Fibroblast of the conjunctiva (primary cell): ENCODE measurements at regions not wholly inside any gene's neighbourhood (a gene's known extent, or its start where the extent isn't known, plus 50 kb on each side); places are given as distances from the start of the nearest gene placed in this dataset.

Experiments
- DNase-seq: peaks from one replicate; pipeline ENCODE4 v3.0.0-alpha.2; 2010; ENCODE audit warnings: low read depth

DNA sequence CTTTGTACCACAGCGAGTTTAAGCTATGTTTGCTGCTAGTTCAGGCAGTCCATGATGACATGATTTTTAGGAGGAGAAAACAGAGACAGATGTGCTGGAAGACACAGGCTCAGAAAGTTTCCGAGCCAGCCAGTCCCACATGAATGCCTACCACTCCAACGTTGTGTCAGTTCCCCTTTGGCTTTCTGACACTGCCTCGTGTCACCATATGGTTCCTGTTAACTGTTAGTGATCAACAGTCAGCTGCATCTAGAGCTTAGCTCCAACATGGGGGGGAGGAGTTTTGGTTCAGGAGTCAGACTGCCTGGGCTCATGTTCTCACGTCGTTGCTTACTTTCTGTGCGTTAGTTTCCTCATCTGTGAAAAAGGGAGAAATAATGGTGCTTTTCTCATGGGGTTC is 343.7 kb downstream of the MID1IP1 start:
- DNase-seq, result no peak

GRCh38 chrX:39145859-39146258 is 344.6 kb downstream of the MID1IP1 start:
- no peak for DNase-seq

DNA sequence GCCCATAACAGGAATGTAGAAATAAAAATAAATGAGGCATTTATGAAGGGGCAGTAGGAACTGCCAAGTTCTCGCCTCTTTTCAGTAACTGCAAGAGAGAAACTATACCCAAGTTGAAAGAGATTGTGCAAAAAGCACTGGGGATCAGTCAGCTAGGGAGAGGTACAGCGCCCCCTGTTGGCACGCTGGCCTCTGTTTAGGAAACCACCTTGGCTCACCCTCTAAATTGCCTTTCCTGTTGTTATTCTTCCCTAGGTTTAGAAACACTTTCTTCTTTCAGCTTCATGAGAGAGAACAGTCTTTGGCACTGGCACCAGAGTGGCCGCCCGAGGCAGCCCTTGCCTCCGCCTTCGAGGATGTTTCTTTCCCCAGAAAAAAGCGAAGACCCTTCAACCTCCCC is 348.5 kb downstream of the MID1IP1 start:
- DNase-seq, result peak; percentile 30

DNA sequence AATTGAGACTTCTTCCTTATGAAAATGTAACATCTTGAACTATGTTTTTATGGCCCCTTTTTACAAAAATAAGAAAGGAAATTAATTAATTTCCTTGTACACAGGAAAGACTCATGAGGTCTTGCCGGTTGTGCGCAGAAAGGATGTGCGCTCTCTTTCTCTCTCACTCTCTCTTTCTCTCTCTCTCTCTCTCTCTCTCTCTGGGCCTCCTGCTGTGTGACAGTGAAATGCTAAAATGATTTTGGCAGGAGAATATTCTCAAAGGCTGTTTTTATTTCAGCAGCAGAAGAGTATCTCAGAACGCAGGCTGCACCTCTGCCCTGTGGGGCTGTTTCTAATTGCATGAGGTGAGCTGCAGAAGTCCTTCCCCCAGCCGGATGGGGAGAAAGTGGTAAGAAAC is 349.0 kb downstream of the MID1IP1 start:
- DNase-seq, result no peak

- DNase-seq, result no peak
These were observed 349.4 kb downstream of the MID1IP1 start for GRCh38 chrX:39150621-39151020.

DNA sequence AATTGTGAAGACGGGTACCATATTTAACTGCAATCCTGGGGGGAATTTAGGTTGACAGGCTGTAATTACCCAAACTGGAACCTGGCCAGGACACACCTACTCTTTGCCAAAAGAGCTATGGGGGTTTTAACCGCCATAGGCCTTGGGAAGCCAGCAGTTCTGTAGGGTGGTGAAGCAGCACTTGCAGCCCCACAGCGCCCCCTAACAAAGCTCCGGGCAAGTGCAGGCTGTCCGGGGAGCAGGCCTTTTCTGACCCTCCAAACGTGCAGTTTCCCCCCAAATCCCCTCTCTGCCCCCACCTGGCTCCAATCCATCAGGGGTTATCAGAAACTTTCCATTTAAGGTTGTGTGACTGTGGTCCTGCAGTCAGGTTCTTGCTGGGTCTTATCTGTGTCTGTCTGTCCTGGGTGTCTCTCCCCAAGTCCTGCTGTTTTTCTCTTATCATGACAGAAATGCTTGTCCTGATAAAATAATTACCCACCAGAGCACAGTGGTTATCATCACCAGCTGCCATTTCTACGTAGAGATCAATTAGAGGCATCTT is 350.9 kb downstream of the MID1IP1 start:
- no peak for DNase-seq

DNA sequence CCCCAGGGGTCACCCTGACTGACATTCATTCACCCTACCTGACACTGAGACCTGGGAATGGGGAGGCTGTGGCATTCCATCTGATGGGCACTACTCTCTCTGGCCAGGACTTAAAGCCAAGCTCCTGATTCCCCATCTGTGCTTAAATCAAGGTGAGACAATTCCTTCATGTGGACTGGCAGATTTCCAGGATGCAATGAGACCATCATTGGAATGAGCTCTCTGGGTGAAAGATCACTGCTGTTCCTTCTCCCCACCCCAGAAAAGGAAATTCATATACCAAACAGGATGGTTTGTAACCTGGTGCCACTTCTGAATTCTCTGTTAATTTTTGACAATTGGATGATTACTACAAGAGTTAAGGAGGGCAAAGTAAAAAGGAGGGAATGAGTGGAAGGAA is 354.8 kb downstream of the MID1IP1 start:
- DNase-seq, result no peak

- DNase-seq, result no peak
These were observed 355.7 kb downstream of the MID1IP1 start for GRCh38 chrX:39157006-39157405.

- DNase-seq, result no peak
These were observed 356.5 kb downstream of the MID1IP1 start for GRCh38 chrX:39157796-39158195.

- DNase-seq, result no peak
These were observed 357.8 kb downstream of the MID1IP1 start for GRCh38 chrX:39158801-39159657.

GRCh38 chrX:39159921-39160507 is 358.8 kb downstream of the MID1IP1 start:
- no peak for DNase-seq

DNA sequence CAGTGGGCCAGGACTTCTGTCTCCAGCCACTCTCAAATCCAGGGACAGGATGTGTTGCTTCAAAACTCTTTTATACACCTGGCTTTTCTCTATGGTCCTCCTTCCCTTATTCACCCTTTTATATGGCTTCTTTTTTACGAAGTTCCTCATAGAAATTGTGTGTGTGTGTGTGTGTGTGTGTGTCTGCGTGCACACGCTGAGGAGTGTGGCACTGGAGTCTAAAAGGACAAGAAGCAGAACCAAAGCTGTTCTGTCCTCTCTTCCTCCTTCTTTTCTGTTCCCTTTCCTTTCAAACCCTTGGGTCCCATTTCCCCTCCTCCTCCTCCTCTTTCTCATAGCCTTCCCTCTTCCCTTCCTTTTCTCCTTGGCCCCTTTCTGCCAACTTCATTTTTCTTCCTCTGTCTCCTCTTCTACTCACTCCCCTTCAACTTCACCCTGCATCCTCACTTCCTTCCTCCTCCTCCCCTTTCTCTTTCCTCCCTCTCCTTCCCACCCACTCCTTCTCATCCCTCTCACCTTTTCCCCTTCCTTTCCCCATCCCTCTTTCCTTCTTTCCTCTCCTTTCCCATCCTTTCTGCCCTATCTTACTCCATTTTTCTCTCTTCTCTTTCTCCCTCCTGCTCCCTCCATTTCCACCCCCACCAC is 360.5 kb downstream of the MID1IP1 start:
- no peak for DNase-seq

- DNase-seq, result no peak
These were observed 361.1 kb downstream of the MID1IP1 start for GRCh38 chrX:39162322-39162735.

GRCh38 chrX:39163581-39164126 is 362.4 kb downstream of the MID1IP1 start:
- no peak for DNase-seq

DNA sequence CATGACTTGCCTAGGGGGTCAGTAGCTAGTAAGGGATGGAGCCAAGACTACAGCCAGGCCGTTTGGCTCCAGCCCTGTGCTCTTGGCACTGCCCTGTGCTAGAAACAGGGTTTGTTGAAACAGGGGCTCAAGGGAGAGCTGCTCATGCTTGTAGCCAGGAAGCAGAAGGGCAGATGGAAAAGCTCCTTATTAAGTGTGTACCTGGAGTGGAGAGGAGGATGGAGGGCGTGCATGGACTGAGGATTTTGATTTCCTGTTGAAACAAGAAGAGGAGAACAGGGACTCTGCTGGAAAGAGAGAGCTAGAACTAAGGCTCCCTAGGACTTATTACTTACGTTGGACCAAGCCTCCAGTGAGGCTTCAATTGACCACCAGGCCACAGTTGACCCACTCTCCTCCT is 363.0 kb downstream of the MID1IP1 start:
- no peak for DNase-seq

DNA sequence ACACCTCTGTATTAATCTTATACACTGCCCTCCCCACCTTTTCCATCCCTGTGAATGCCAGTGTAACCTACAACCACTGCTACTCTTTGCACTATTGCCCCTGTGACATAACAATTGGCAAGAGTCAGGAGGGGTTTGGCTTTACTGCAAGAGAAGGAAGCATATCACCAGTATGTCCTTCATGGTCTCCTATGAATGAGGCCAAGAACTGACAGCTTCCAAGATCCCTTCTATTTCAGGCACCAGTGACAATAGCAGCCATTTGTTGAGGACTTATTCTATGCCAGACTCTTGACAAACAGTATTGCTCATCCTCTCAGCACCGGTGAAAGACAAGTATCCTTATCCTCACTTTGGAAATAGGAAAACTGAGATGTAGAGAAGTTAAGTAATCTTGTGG is 363.9 kb downstream of the MID1IP1 start:
- DNase-seq, result no peak

GRCh38 chrX:39165773-39166172 is 364.5 kb downstream of the MID1IP1 start:
- no peak for DNase-seq

GRCh38 chrX:39167791-39168190 is 366.5 kb downstream of the MID1IP1 start:
- DNase-seq, result no peak

- DNase-seq, result no peak
These were observed 367.4 kb downstream of the MID1IP1 start for GRCh38 chrX:39168609-39169008.

DNA sequence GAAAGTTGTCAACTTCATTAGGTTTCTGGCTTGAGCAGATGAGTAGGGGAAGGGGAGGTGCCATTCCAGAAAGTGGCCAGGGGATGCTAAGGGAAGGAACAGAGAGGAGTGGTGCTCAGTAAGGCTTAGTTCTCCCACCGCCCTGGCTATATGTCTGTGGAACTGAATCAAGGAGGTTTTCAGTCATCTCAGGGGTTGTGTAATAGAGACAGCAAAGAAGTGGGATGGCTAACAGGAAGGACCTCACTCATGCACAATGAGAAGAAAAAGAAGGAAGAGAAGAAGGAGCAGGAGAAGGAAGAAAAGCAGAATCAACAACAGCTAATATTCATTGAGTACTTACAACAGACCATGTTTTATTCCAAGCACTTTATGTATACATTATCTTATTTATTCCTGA is 368.7 kb downstream of the MID1IP1 start:
- no peak for DNase-seq

- DNase-seq, result no peak
These were observed 369.2 kb downstream of the MID1IP1 start for GRCh38 chrX:39170464-39170863.

DNA sequence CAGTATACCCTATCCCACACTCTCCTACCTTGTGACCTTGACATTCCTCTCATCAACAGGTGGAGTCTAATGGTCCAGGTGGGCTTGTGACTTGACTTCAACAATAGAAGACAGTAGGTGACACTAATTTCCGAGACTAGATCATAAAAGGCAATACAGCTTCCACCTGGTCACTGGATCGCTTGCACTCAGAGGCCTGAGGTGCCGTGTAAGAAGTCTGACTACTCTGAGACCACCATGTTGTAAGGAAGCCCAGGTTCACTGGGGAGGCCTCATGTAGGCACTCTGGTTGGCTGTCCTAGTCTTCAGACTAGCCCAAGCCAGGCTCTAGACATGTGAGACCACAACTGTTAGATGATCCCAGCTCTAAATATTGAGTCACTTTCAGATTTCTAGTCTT is 370.4 kb downstream of the MID1IP1 start:
- DNase-seq, result no peak
